Tibial nerve (tissue), 4 donors: ENCODE measurements at regions not wholly inside any gene's neighbourhood (a gene's known extent, or its start where the extent isn't known, plus 50 kb on each side); places are given as distances from the start of the nearest gene placed in this dataset.
A peak's percentile ranks its signal among the peaks of the same experiment; 100 is the strongest.

Source experiments
- DNase-seq, 2 donors: peaks; one replicate each; pipeline ENCODE4 v3.0.0-alpha.2; 2019; ENCODE audit warnings: low spot score in 2 of 2
- H3K27ac ChIP-seq, 4 donors: fragments of 200-600 bp; sonication (generic) in 3 of 4; one replicate each; pipeline ENCODE4 v1.5.1; 2017 to 2019; ENCODE audit warnings: mild to moderate bottlenecking in 1 of 4
- H3K27me3 ChIP-seq, 2 donors: fragments of 200-600 bp; sonication (generic) in 1 of 2; one replicate each; pipeline versions ENCODE4 v1.5.1 to v1.6.0; 2017 to 2019
- H3K36me3 ChIP-seq, 3 donors: fragments of 200-600 bp; sonication (generic); one replicate each; pipeline ENCODE4 v1.5.1; 2018 to 2019
- H3K4me1 ChIP-seq, 4 donors: fragments of 200-600 bp; sonication (generic) in 3 of 4; one replicate each; pipeline ENCODE4 v1.5.1; 2017 to 2019
- H3K4me3 ChIP-seq, 4 donors: fragments of 200-600 bp; sonication (generic) in 3 of 4; one replicate each; pipeline ENCODE4 v1.5.1; 2017 to 2019; ENCODE audit warnings: mild to moderate bottlenecking in 1 of 4, moderate library complexity in 1 of 4
- H3K9me3 ChIP-seq, 4 donors: fragments of 200-600 bp; sonication (generic) in 3 of 4; one replicate each; pipeline ENCODE4 v1.5.1; 2017 to 2019
- EP300 ChIP-seq, 2 donors: sonication (generic); formaldehyde crosslinking; IDR thresholded peaks; one replicate each; pipeline ENCODE4 v1.6.1; 2017; ENCODE audit warnings: antibody characterized with exemption in 2 of 2, mild to moderate bottlenecking in 1 of 2
- POLR2A ChIP-seq, 2 donors: fragments of 450-650 bp; IDR thresholded peaks; one replicate each; pipeline ENCODE4 v1.6.1; 2017; ENCODE audit warnings: antibody characterized with exemption in 2 of 2, mild to moderate bottlenecking in 2 of 2, moderate library complexity in 2 of 2
- WGBS, 2 donors: methylation state at CpG; one replicate each; pipeline ENCODE4 v1.1.5; 2018; 5-methylcytosine and 5-hydroxymethylcytosine counted together
- TF ChIP-seq, protein P1 (sequence below), 5 experiments: fragments of 200-600 bp in 3 of 5; fragments of 450-650 bp in 2 of 5; sonication (generic) in 3 of 5; IDR thresholded peaks; one replicate each; pipeline ENCODE4 v1.5.1; 2016 to 2019; ENCODE audit warnings: antibody characterized with exemption in 5 of 5, mild to moderate bottlenecking in 3 of 5, moderate library complexity in 2 of 5

DNA sequence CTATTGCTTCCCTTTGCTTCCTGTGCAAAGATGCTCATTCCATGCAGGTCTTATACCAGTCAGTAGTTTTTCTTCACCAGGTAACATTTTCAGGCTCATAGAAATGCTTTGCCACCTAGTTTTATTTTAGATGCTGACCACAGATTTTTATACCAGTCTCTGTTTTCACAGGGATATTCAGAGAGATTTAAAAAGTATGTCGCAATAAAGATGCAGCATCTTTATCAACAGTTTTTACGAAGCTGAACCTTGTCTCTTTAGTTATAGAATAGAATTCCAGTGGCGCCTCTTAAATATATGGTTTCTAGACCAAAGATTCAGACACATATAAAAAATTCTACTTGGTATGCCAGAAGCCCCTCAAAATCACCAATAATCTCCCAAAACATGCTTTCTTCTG lies 155.7 kb upstream of the PCSK5 start:
- TF ChIP-seq POLR2A (IDR thresholded peaks at IDR 0.05) (no peak), EP300 (IDR thresholded peaks at IDR 0.05) (no peak)
- TF ChIP-seq, protein P1, sequence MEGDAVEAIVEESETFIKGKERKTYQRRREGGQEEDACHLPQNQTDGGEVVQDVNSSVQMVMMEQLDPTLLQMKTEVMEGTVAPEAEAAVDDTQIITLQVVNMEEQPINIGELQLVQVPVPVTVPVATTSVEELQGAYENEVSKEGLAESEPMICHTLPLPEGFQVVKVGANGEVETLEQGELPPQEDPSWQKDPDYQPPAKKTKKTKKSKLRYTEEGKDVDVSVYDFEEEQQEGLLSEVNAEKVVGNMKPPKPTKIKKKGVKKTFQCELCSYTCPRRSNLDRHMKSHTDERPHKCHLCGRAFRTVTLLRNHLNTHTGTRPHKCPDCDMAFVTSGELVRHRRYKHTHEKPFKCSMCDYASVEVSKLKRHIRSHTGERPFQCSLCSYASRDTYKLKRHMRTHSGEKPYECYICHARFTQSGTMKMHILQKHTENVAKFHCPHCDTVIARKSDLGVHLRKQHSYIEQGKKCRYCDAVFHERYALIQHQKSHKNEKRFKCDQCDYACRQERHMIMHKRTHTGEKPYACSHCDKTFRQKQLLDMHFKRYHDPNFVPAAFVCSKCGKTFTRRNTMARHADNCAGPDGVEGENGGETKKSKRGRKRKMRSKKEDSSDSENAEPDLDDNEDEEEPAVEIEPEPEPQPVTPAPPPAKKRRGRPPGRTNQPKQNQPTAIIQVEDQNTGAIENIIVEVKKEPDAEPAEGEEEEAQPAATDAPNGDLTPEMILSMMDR (IDR thresholded peaks at IDR 0.05), result no peak
- WGBS, 2 donors, result 93 to 98% methylated on average over 3 of the region's 3 CpGs
- no peak overlapping the region for H3K4me3 ChIP-seq
- no peaks in the 10 kb centered on the region for H3K36me3 ChIP-seq
- no peaks in the 10 kb centered on the region for H3K9me3 ChIP-seq
- no peak for DNase-seq
- no peak overlapping the region for H3K27ac ChIP-seq
- H3K4me1 ChIP-seq, result peaks cover 0 to 2% (median 0%) of the 10 kb centered on the region in 4 donors
- no peaks in the 10 kb centered on the region for H3K27me3 ChIP-seq

DNA sequence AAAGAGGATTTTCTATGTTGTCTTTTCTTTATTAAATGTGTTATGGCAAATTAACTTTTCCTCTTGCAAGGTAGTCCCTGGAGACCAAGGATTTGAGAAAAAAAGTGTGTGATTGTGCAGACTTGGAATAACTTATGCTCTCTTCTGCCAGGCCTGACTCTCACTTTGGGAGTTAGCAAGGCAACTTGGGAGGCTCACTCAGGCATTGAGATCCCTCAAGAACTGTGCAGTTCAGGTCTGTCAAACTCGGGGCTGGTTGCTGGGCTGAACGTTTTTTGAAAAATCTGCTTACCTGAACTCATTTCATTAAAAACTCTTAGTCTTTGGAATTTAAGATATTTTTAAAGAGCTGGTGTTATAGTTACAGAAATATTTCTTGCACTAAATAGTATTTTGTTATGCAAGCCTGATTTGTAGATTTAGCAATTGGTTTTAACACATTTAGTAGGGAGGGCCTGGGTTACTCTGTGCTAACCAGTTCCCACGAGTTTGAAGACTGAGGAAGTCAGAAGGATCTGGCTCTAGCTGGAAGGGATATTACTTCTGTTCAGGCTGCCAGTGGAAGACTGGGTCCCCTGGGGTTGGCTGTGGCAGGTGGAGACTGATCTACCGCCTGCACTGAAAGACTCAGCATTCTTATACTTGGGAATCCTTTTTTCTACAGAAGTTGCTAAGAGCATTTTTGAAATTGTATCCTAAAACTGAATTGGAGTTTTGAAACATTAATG lies 150.4 kb upstream of the PCSK5 start:
- no peak overlapping the region for H3K4me3 ChIP-seq
- no peak overlapping the region for H3K27ac ChIP-seq
- no peaks in the 10 kb centered on the region for H3K36me3 ChIP-seq
- H3K27me3 ChIP-seq, result no peaks in the 10 kb centered on the region
- WGBS, 2 donors, result 49 to 54% methylated on average over 4 of the region's 4 CpGs
- peak in 1 of 2 donors; percentile 36 for DNase-seq
- peaks cover 0 to 4% (median 0%) of the 10 kb centered on the region in 4 donors for H3K4me1 ChIP-seq
- TF ChIP-seq EP300 (IDR thresholded peaks at IDR 0.05), result peak in 1 of 2 donors; percentile 8
- TF ChIP-seq, protein P1 (IDR thresholded peaks at IDR 0.05), result no peak
- no peaks in the 10 kb centered on the region for H3K9me3 ChIP-seq

GRCh38 chr9:75743855-75744254 lies 146.6 kb upstream of the PCSK5 start:
- peaks cover 0 to 4% (median 0%) of the 10 kb centered on the region in 4 donors for H3K4me1 ChIP-seq
- TF ChIP-seq, protein P1 (IDR thresholded peaks at IDR 0.05), result no peak
- TF ChIP-seq POLR2A (IDR thresholded peaks at IDR 0.05) (no peak), EP300 (IDR thresholded peaks at IDR 0.05) (no peak)
- peaks cover 0 to 2% (median 0%) of the 10 kb centered on the region in 4 donors for H3K9me3 ChIP-seq
- H3K4me3 ChIP-seq, result no peak overlapping the region
- H3K27ac ChIP-seq, result no peak overlapping the region
- DNase-seq, result no peak
- no peaks in the 10 kb centered on the region for H3K36me3 ChIP-seq
- no peaks in the 10 kb centered on the region for H3K27me3 ChIP-seq
- 54 to 55% methylated on average over 1 of the region's 1 CpG for WGBS, 2 donors

DNA sequence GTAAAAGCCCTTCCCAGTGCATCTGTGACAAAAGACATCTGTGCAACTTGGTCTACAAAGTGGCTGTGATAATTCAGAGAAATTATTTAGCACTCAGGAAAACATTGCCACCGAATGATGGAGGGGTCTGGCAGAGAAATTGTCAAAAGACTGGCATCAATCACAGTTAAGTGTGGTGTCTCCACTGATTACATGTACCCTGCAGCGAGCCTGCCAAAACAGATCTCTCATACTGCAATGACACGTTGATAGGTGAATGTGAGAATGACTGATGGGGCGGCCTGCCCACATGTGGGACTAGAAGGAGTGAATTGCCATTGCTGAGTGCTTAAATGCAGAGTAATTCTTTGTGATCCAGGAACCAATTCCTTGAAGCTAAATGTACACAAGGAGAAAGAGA lies 136.4 kb upstream of the PCSK5 start:
- TF ChIP-seq POLR2A (IDR thresholded peaks at IDR 0.05), result no peak
- no peak for TF ChIP-seq EP300 (IDR thresholded peaks at IDR 0.05)
- TF ChIP-seq, protein P1 (IDR thresholded peaks at IDR 0.05), result no peak
- Histone ChIP-seq H3K9me3 (peaks cover 0 to 6% (median 0%) of the 10 kb centered on the region in 4 donors), H3K36me3 (no peaks in the 10 kb centered on the region), H3K4me1 (no peaks in the 10 kb centered on the region), H3K4me3 (no peak overlapping the region), H3K27ac (no peak overlapping the region), H3K27me3 (no peaks in the 10 kb centered on the region)
- DNase-seq, result no peak
- 68 to 87% methylated on average over 4 of the region's 4 CpGs for WGBS, 2 donors

GRCh38 chr9:75775166-75775565 lies 115.3 kb upstream of the PCSK5 start:
- Histone ChIP-seq H3K36me3 (no peaks in the 10 kb centered on the region), H3K27ac (no peak overlapping the region), H3K4me3 (no peak overlapping the region), H3K27me3 (no peaks in the 10 kb centered on the region), H3K9me3 (peaks cover 0 to 12% (median 0%) of the 10 kb centered on the region in 4 donors), H3K4me1 (no peaks in the 10 kb centered on the region)
- no peak for TF ChIP-seq EP300 (IDR thresholded peaks at IDR 0.05)
- no peak for TF ChIP-seq POLR2A (IDR thresholded peaks at IDR 0.05)
- TF ChIP-seq, protein P1 (IDR thresholded peaks at IDR 0.05), result no peak
- WGBS, 2 donors, result 85 to 92% methylated on average over 2 of the region's 2 CpGs
- DNase-seq, result no peak
